Gastroesophageal sphincter (tissue), 4 donors: ENCODE measurements at regions not wholly inside any gene's neighbourhood (a gene's known extent, or its start where the extent isn't known, plus 50 kb on each side); places are given as distances from the start of the nearest gene placed in this dataset.

Source experiments
- ATAC-seq: fragments of 150-250 bp; one replicate; pipeline ENCODE4 v1.9.1; 2016; ENCODE audit warnings: mild to moderate bottlenecking, moderate library complexity
- H3K27ac ChIP-seq, 4 donors: fragments of 200-600 bp; sonication (generic) in 3 of 4; 1 replicate in 3 of 4; 2 replicates in 1 of 4; pipeline ENCODE4 v1.5.1; 2016 to 2019
- H3K27me3 ChIP-seq: fragments of 200-600 bp; sonication (generic); one replicate; pipeline ENCODE4 v1.5.1; 2019
- H3K36me3 ChIP-seq, 2 donors: fragments of 200-600 bp; sonication (generic); one replicate each; pipeline ENCODE4 v1.5.1; 2019; ENCODE audit warnings: control low read depth in 1 of 2
- H3K4me1 ChIP-seq, 3 donors: fragments of 200-600 bp; sonication (generic); 1 replicate in 2 of 3; 2 replicates in 1 of 3; pipeline ENCODE4 v1.5.1; 2016 to 2019; ENCODE audit warnings: control low read depth in 2 of 3
- H3K4me3 ChIP-seq, 2 donors: fragments of 200-600 bp; sonication (generic); one replicate each; pipeline ENCODE4 v1.5.1; 2019; ENCODE audit warnings: mild to moderate bottlenecking in 1 of 2, moderate library complexity in 1 of 2
- H3K9me3 ChIP-seq, 3 donors: fragments of 200-600 bp; sonication (generic); one replicate each; pipeline ENCODE4 v1.5.1; 2017 to 2019; ENCODE audit warnings: control low read depth in 2 of 3
- EP300 ChIP-seq: sonication (generic); formaldehyde crosslinking; IDR thresholded peaks from one replicate; pipeline ENCODE4 v1.6.1; 2017; ENCODE audit warnings: antibody characterized with exemption, mild to moderate bottlenecking
- POLR2A ChIP-seq, 2 donors: fragments of 450-650 bp; IDR thresholded peaks; one replicate each; pipeline ENCODE4 v1.6.1; 2017; ENCODE audit warnings: antibody characterized with exemption in 2 of 2, mild to moderate bottlenecking in 2 of 2, moderate library complexity in 1 of 2
- POLR2AphosphoS5 ChIP-seq: sonication (generic); formaldehyde crosslinking; IDR thresholded peaks from one replicate; pipeline ENCODE4 v1.6.1; 2017; ENCODE audit warnings: antibody characterized with exemption
- WGBS, 2 donors: methylation state at CpG; one replicate each; pipeline ENCODE4 v1.1.5; 2018; ENCODE audit warnings: low coverage in 1 of 2; 5-methylcytosine and 5-hydroxymethylcytosine counted together
- TF ChIP-seq, protein P1 (sequence below), 4 experiments: fragments of 200-600 bp in 2 of 4; fragments of 450-650 bp in 2 of 4; sonication (generic) in 1 of 4; IDR thresholded peaks; one replicate each; pipeline ENCODE4 v1.5.1; 2017 to 2019; ENCODE audit warnings: antibody characterized with exemption in 4 of 4, mild to moderate bottlenecking in 2 of 4, moderate library complexity in 2 of 4

DNA sequence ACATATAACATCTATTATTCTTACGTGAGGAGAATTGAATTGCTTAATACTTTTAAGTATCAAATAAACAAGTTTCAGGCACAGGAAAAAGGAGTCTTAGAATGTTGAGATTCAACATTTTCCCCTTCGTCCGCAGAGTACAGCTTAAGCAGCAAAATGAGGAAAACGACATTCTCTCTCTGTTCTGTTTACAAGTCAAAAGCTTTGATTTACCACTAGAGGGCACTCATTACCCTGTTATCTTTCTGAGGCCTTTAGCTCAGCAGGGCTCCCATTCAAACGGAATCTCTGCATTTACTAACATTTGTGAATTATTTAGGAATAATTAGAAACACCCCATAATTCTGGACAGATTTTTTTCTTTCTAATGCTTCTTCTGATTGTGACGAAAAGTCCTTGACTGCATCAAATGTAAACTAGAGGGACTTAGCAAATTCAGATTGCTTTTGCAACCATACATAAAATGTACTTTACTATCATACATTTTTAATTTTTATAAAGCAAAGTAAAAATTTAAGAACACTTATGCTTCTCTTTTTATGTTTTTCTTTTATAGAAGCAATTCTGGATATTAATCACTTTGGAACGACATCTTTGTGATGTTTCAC is 75.0 kb downstream of the JRKL start:
- Histone ChIP-seq H3K36me3 (no peaks in the 10 kb centered on the region), H3K4me1 (peaks cover 0 to 5% (median 4%) of the 10 kb centered on the region in 3 donors), H3K4me3 (no peak overlapping the region), H3K27me3 (no peaks in the 10 kb centered on the region), H3K27ac (no peak overlapping the region), H3K9me3 (peaks cover 0 to 8% (median 0%) of the 10 kb centered on the region in 3 donors)
- TF ChIP-seq, protein P1, sequence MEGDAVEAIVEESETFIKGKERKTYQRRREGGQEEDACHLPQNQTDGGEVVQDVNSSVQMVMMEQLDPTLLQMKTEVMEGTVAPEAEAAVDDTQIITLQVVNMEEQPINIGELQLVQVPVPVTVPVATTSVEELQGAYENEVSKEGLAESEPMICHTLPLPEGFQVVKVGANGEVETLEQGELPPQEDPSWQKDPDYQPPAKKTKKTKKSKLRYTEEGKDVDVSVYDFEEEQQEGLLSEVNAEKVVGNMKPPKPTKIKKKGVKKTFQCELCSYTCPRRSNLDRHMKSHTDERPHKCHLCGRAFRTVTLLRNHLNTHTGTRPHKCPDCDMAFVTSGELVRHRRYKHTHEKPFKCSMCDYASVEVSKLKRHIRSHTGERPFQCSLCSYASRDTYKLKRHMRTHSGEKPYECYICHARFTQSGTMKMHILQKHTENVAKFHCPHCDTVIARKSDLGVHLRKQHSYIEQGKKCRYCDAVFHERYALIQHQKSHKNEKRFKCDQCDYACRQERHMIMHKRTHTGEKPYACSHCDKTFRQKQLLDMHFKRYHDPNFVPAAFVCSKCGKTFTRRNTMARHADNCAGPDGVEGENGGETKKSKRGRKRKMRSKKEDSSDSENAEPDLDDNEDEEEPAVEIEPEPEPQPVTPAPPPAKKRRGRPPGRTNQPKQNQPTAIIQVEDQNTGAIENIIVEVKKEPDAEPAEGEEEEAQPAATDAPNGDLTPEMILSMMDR (IDR thresholded peaks at IDR 0.05) = peak; percentile 59 to 72 (median 62)
- TF ChIP-seq EP300 = no peak
- no peak for TF ChIP-seq POLR2AphosphoS5
- no peak for TF ChIP-seq POLR2A (IDR thresholded peaks at IDR 0.05)
- 8 to 12% methylated on average over 7 of the region's 7 CpGs for WGBS, 2 donors
- peak; percentile 60 for ATAC-seq

DNA sequence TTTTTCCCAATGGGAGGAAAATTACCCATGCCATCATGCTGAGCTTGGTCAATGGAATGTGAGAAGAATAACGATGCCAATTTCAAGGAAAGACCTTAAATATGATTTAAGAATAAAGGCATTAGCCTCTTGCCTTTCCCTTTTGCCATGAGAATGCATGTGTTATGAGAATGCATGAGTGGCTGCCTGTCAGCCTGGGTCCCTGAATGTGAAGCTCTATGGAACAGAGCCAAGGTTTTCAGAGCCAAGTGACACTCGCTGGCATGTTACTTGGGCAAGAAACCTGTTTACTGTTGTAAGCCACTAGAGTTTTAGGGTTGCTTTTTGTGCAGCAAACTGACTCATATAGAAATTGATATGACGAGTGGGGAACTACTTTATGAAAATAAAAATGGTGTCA is 75.7 kb downstream of the JRKL start:
- no peaks in the 10 kb centered on the region for H3K27me3 ChIP-seq
- TF ChIP-seq EP300 = no peak
- TF ChIP-seq, protein P1 (IDR thresholded peaks at IDR 0.05) = no peak
- H3K4me1 ChIP-seq = peaks cover 0 to 5% (median 4%) of the 10 kb centered on the region in 3 donors
- ATAC-seq = no peak
- H3K36me3 ChIP-seq = no peaks in the 10 kb centered on the region
- WGBS, 2 donors = 72 to 74% methylated on average over 2 to 3 of the region's 3 CpGs
- H3K27ac ChIP-seq = no peak overlapping the region
- no peak overlapping the region for H3K4me3 ChIP-seq
- H3K9me3 ChIP-seq = peaks cover 0 to 1% (median 0%) of the 10 kb centered on the region in 3 donors

DNA sequence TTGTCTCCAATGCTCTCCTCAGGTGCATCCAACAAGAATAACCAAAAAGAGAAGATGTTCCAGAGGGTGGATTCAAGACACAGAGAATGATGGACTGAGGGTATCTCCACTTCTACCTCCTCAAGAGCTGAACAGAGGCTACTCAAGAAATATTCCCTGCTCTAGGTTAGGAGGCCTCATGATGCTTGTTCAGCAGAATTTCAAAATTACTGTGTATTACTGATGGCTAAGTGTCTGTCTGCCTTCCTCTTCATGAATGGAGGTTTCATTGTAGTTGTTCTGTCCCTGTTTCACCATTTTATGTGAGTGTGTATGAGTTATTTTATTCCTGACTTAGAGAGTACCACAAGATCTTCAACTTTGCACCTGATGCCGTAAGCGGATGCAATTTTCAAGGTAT is 76.8 kb downstream of the JRKL start:
- H3K4me3 ChIP-seq = no peak overlapping the region

DNA sequence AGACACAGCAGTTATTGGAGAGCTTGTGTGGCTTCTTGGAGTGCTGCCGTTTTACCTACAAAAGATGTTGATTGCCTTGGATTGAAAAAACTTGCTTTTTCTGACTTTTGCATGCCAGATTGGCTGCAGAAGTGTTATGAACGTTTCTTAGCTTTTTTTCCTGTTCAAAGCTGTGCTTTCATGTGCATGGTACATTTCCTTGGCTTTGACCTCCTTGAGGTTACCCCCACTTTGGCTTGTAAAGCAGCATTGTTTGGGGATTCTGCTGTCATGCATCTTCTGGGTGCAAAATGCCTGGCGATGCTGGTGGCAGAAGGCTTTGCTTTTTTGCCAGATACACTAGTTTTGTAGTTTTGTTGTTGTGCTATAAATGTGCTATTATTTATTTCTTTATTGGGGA is 80.0 kb downstream of the JRKL start:
- H3K36me3 ChIP-seq = no peaks in the 10 kb centered on the region
- H3K4me1 ChIP-seq = no peaks in the 10 kb centered on the region
- H3K27me3 ChIP-seq = no peaks in the 10 kb centered on the region
- no peak overlapping the region for H3K27ac ChIP-seq
- no peak overlapping the region for H3K4me3 ChIP-seq
- no peak for ATAC-seq
- H3K9me3 ChIP-seq = peaks cover 0 to 8% (median 0%) of the 10 kb centered on the region in 3 donors
- WGBS, 2 donors = 81 to 84% methylated on average over 2 to 3 of the region's 3 CpGs
- TF ChIP-seq, protein P1 (IDR thresholded peaks at IDR 0.05) = no peak
- TF ChIP-seq POLR2AphosphoS5 = no peak
- TF ChIP-seq EP300 = no peak
- no peak for TF ChIP-seq POLR2A (IDR thresholded peaks at IDR 0.05)

More for the DNA sequence above, 76.8 kb downstream of the JRKL start:
- WGBS, 2 donors = 94 to 96% methylated on average over 2 of the region's 2 CpGs
- Histone ChIP-seq H3K9me3 (no peaks in the 10 kb centered on the region), H3K27me3 (no peaks in the 10 kb centered on the region), H3K36me3 (no peaks in the 10 kb centered on the region), H3K4me1 (peaks cover 0 to 5% (median 4%) of the 10 kb centered on the region in 3 donors), H3K27ac (no peak overlapping the region)
- TF ChIP-seq POLR2AphosphoS5 (no peak), POLR2A (IDR thresholded peaks at IDR 0.05) (no peak), EP300 (no peak)
- TF ChIP-seq, protein P1 (IDR thresholded peaks at IDR 0.05) = no peak
- ATAC-seq = no peak

DNA sequence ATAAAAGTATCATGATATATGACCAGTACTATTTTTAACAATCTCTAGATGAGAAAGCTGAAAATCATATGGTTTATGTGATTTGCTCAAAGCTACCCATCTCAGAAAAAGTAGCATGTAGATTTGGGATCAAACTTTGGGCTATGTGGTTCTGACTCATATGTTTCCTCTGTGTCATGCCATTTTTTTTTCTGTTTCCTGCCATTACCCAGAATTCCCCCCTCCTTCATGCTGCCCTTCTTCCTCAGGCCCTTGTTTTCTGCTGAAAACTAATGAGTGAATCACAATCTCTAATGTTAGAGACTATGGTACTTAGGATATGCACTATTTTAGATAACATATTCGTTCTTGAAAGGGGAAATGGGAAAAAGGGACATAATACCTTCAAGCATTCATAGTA is 80.7 kb downstream of the JRKL start:
- H3K4me3 ChIP-seq = no peak overlapping the region
- ATAC-seq = no peak
- H3K27me3 ChIP-seq = no peaks in the 10 kb centered on the region
- H3K4me1 ChIP-seq = no peaks in the 10 kb centered on the region
- H3K9me3 ChIP-seq = peaks cover 0 to 11% (median 0%) of the 10 kb centered on the region in 3 donors
- TF ChIP-seq POLR2A (IDR thresholded peaks at IDR 0.05) (no peak), EP300 (no peak), POLR2AphosphoS5 (no peak)
- TF ChIP-seq, protein P1 (IDR thresholded peaks at IDR 0.05) = no peak
- no peak overlapping the region for H3K27ac ChIP-seq
- WGBS, 2 donors = 56% methylated on average over 1 of the region's 1 CpG; no CpG with 5 or more reads in 1 of the 2 donors
- no peaks in the 10 kb centered on the region for H3K36me3 ChIP-seq
